HS-5 (cell line): ENCODE measurements at regions not wholly inside any gene's neighbourhood (a gene's known extent, or its start where the extent isn't known, plus 50 kb on each side); places are given as distances from the start of the nearest gene placed in this dataset.

Experiments
- DNase-seq: peaks from one replicate; pipeline ENCODE4 v3.0.0-alpha.2; 2012; ENCODE audit warnings: low read depth

GRCh38 chr5:92402956-92403702, 1020.0 kb upstream of the ARRDC3 start:
- no peak for DNase-seq

- DNase-seq = peak; percentile 16
Measured at GRCh38 chr5:92402045-92402444, 1018.9 kb upstream of the ARRDC3 start.

GRCh38 chr5:92401492-92401891, 1018.4 kb upstream of the ARRDC3 start:
- DNase-seq = no peak

- DNase-seq = no peak
Measured at GRCh38 chr5:92394936-92395335, 1011.8 kb upstream of the ARRDC3 start.

DNA sequence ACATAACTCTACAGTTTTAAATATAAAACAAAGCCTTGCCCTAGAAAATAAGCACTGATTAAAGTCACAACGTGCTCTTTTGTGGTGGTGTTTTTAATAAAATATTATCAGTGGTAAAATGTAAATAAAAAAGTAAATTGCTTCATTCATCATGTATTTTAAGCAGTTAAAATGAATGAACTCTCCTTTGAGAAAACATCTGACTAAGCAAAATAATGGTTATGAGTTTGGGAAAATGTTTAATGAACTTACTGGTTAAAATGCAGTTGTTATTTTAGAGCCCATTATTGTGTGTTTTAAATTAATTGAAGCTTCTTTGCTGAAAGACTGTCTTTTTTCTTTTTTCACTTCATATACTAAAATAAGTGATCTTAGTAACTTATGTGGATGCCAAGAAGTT, 1007.5 kb upstream of the ARRDC3 start:
- no peak for DNase-seq

- no peak for DNase-seq
Measured at GRCh38 chr5:92380069-92380770, 997.1 kb upstream of the ARRDC3 start.

DNA sequence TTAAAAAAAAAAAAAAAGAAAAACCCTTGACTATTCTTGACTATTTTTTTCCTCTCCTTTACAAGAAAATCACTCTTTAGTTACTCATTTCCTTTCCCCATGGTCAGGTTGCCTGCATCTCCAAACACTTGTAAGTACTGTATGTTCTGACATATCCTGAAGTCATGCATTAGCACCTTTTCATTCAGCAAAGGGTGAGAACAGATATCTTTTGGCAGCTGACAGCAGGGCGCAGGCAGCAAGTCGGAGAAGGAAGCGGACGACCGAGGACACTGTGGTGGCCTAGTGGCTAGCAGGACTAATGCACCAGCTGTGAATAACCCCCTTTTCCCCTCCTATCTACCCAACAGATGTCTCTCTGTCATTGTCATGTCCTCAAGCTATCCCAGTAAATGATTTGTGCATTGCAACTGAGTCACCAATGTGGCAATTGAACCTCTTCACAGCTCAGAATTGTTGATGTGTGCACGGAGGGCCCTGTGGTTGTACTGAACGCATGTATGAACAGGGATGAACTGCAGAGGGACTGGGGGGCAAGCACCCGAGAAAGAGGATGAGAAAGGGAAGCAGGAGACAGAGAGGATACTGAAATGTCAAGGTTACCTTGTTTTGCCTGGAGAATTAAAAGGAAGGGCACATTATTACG, 996.0 kb upstream of the ARRDC3 start:
- DNase-seq = no peak

GRCh38 chr5:92374859-92375258, 991.7 kb upstream of the ARRDC3 start:
- DNase-seq = no peak

DNA sequence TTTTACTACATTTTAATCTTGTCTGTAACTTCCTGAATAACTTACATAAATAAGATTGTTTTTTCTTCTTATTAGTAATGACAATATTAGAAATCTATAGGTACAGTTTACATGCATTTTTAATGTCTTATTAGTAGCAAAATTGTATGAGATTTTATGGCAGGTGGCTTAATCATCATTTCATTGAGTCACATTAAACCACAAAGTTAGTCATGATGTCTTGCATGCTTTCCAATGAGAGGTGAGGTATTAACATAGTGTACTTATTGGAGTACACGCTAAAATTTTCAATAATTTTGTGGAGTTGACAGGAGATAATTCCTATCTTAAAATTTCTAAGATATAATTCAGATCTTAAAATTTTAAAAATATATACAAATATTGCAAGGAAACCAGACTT, 989.6 kb upstream of the ARRDC3 start:
- peak; percentile 10 for DNase-seq

GRCh38 chr5:92371889-92372235, 988.7 kb upstream of the ARRDC3 start:
- no peak for DNase-seq

GRCh38 chr5:92371171-92371888, 988.2 kb upstream of the ARRDC3 start:
- DNase-seq = no peak

GRCh38 chr5:92370032-92370431, 986.9 kb upstream of the ARRDC3 start:
- DNase-seq = no peak

DNA sequence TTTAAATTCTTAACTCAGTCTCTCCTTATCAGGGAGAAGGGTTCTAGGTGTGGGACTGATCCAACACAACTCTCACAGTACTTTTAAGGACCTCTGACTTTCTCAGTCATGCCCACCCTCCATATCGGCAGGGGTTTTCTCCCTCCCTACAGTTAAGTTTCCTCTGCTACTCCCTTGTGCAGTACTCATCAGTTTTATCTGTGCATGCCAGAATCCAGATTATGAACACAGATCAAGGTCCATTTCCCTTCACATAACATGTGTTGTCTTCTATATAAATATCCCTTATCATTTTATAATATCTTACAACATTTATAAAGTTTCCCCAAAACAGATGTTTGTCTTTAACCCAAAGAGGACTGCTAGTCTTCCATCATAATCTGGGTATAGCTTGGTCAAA, 986.5 kb upstream of the ARRDC3 start:
- no peak for DNase-seq

GRCh38 chr5:92364986-92365550, 982.0 kb upstream of the ARRDC3 start:
- DNase-seq = no peak

- peak; percentile 20 for DNase-seq
Measured at GRCh38 chr5:92353107-92354030, 970.3 kb upstream of the ARRDC3 start.

GRCh38 chr5:92337772-92338234, 954.7 kb upstream of the ARRDC3 start:
- DNase-seq = peak; percentile 37

- no peak for DNase-seq
Measured at GRCh38 chr5:92332039-92332438, 948.9 kb upstream of the ARRDC3 start.

DNA sequence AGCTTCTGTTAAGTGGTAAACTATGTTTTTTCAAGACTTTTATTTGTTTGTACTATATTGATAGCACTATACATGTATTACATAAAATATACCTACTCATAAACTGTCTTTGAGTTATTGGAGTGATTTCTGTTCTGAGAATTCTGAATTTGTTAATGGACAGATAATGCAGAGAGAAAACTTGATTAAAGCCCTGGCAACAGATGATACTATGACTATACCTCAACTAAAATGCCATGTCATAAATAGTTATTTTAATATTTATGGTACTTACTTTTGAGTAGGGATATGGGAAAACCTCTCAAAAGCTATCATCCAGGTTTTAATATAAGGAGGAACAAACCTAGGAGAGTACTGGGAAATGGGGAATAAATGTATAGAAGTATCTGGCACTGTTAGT, 947.2 kb upstream of the ARRDC3 start:
- no peak for DNase-seq

- no peak for DNase-seq
Measured at GRCh38 chr5:92329759-92330158, 946.6 kb upstream of the ARRDC3 start.

- DNase-seq = no peak
Measured at GRCh38 chr5:92328584-92329259, 945.6 kb upstream of the ARRDC3 start.

GRCh38 chr5:92320446-92320845, 937.3 kb upstream of the ARRDC3 start:
- DNase-seq = no peak
